Muscle of leg (tissue), 3 donors: ENCODE measurements at regions not wholly inside any gene's neighbourhood (a gene's known extent, or its start where the extent isn't known, plus 50 kb on each side); places are given as distances from the start of the nearest gene placed in this dataset.
"Not testable (repeated sequence)": the region's sequence is repeated elsewhere in the genome, so short reads cannot be mapped to it uniquely, and the experiment has no call there.

Experiments
- DNase-seq: peaks from one replicate; pipeline ENCODE4 v3.0.0; 2013
- H3K27ac ChIP-seq: one replicate; pipeline ENCODE4 v1.5.1; 2013; ENCODE audit warnings: mild to moderate bottlenecking, low read length, control low read depth
- H3K27me3 ChIP-seq: one replicate; pipeline ENCODE4 v1.6.1; 2013; ENCODE audit warnings: low read length; ENCODE audit not compliant: control insufficient read depth, insufficient read depth
- H3K36me3 ChIP-seq: one replicate; pipeline ENCODE4 v1.6.1; 2013; ENCODE audit warnings: low read length; ENCODE audit not compliant: control insufficient read depth, insufficient read depth
- H3K4me1 ChIP-seq: one replicate; pipeline ENCODE4 v1.6.1; 2013; ENCODE audit warnings: low read length; ENCODE audit not compliant: control insufficient read depth, insufficient read depth
- H3K4me3 ChIP-seq: one replicate; pipeline ENCODE4 v1.5.1; 2013; ENCODE audit warnings: low read length, control low read depth
- H3K9me3 ChIP-seq: replicated peaks from 2 replicates; pipeline ENCODE4 v1.6.1; 2013; ENCODE audit warnings: low read depth, low read length; ENCODE audit not compliant: control insufficient read depth
- WGBS: methylation state at CpG from one replicate; pipeline ENCODE4 v1.1.5; 2013; ENCODE audit warnings: missing lambda C conversion rate; ENCODE audit not compliant: insufficient coverage; 5-methylcytosine and 5-hydroxymethylcytosine counted together

GRCh38 chr6:90361174-90361573 is 64.5 kb upstream of the BACH2 start:
- Histone ChIP-seq H3K36me3 (no peaks in the 10 kb centered on the region), H3K27ac (no peak overlapping the region), H3K9me3 (no peaks in the 10 kb centered on the region), H3K4me3 (no peak overlapping the region), H3K4me1 (peaks cover 2% of the 10 kb centered on the region), H3K27me3 (no peaks in the 10 kb centered on the region)
- no CpG with 5 or more reads among the region's 4 CpGs for WGBS
- DNase-seq = no peak

- H3K4me3 ChIP-seq, H3K27ac ChIP-seq, H3K4me1 ChIP-seq, H3K9me3 ChIP-seq, H3K36me3 ChIP-seq, H3K27me3 ChIP-seq, DNase-seq: not testable (repeated sequence)
- WGBS = 92% methylated on average over 2 of the region's 11 CpGs
These were observed 61.6 kb upstream of the BACH2 start for GRCh38 chr6:90358036-90358770.

- Histone ChIP-seq H3K36me3 (no peaks in the 10 kb centered on the region), H3K9me3 (no peaks in the 10 kb centered on the region), H3K4me1 (no peaks in the 10 kb centered on the region), H3K27me3 (no peaks in the 10 kb centered on the region), H3K27ac (no peak overlapping the region), H3K4me3 (peak overlapping the region; percentile 12)
- WGBS = 31% methylated on average over 8 of the region's 12 CpGs
- peak; percentile 53 for DNase-seq
These were observed 59.4 kb upstream of the BACH2 start for GRCh38 chr6:90356012-90356421.

GRCh38 chr6:90354961-90355360 is 58.3 kb upstream of the BACH2 start:
- Histone ChIP-seq H3K4me1 (no peaks in the 10 kb centered on the region), H3K27me3 (no peaks in the 10 kb centered on the region), H3K27ac (no peak overlapping the region), H3K9me3 (no peaks in the 10 kb centered on the region), H3K4me3 (no peak overlapping the region), H3K36me3 (no peaks in the 10 kb centered on the region)
- no peak for DNase-seq

GRCh38 chr6:90351696-90352095 is 55.1 kb upstream of the BACH2 start:
- H3K36me3 ChIP-seq = no peaks in the 10 kb centered on the region
- no peaks in the 10 kb centered on the region for H3K9me3 ChIP-seq
- WGBS = 7% methylated on average over 2 of the region's 4 CpGs
- H3K4me1 ChIP-seq = no peaks in the 10 kb centered on the region
- no peaks in the 10 kb centered on the region for H3K27me3 ChIP-seq
- no peak overlapping the region for H3K27ac ChIP-seq
- DNase-seq = peak; percentile 60
- H3K4me3 ChIP-seq = no peak overlapping the region

- H3K27me3 ChIP-seq = no peaks in the 10 kb centered on the region
- no peaks in the 10 kb centered on the region for H3K36me3 ChIP-seq
- peak; percentile 49 for DNase-seq
- H3K4me1 ChIP-seq = no peaks in the 10 kb centered on the region
- 34% methylated on average over 3 of the region's 8 CpGs for WGBS
- H3K27ac ChIP-seq = no peak overlapping the region
- no peak overlapping the region for H3K4me3 ChIP-seq
- no peaks in the 10 kb centered on the region for H3K9me3 ChIP-seq
These were observed 54.3 kb upstream of the BACH2 start for GRCh38 chr6:90350689-90351554.

GRCh38 chr6:90347411-90347851 is 50.8 kb upstream of the BACH2 start:
- H3K9me3 ChIP-seq = no peaks in the 10 kb centered on the region
- H3K27me3 ChIP-seq = peaks cover 3% of the 10 kb centered on the region
- H3K4me3 ChIP-seq = no peak overlapping the region
- H3K4me1 ChIP-seq = no peaks in the 10 kb centered on the region
- no peak overlapping the region for H3K27ac ChIP-seq
- DNase-seq = no peak
- 74% methylated on average over 2 of the region's 2 CpGs for WGBS
- no peaks in the 10 kb centered on the region for H3K36me3 ChIP-seq

- WGBS = 62% methylated on average over 3 of the region's 6 CpGs
- no peaks in the 10 kb centered on the region for H3K36me3 ChIP-seq
These were observed 50.1 kb upstream of the BACH2 start for GRCh38 chr6:90346729-90347128.

More at GRCh38 chr6:90346729-90347128, 50.1 kb upstream of the BACH2 start:
- H3K4me1 ChIP-seq = no peaks in the 10 kb centered on the region
- no peak for DNase-seq
- H3K27ac ChIP-seq = no peak overlapping the region
- H3K4me3 ChIP-seq = no peak overlapping the region
- peaks cover 3% of the 10 kb centered on the region for H3K27me3 ChIP-seq
- H3K9me3 ChIP-seq = no peaks in the 10 kb centered on the region
